ENCODE measurements at regions not wholly inside any gene's neighbourhood (a gene's known extent, or its start where the extent isn't known, plus 50 kb on each side); places are given as distances from the start of the nearest gene placed in this dataset. TPM values are rescaled to one million over a fixed set of nuclear protein-coding genes. Genes with fewer than 3 reads are reported as not detected.

DNA sequence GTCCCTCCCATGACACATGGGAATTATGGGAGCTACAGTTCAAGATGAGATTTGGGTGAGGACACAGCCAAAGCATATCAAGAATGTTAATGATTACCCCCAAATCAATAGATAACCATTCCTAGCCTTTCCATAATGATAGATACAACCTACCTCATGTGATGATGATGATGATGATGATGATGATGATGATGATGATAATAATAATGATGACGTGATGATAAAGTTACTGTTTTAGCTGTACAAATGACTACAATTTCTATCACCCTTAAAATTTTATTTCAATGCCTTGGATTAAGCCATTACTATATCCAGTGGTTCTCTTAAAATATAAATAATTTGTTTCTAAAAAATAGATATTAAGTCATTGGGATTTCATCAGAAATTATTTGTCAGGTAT lies 55.2 kb upstream of the NLGN4X start:
- WGBS, 2 donors, result 79 to 93% methylated on average over 1 of the region's 1 CpG

DNA sequence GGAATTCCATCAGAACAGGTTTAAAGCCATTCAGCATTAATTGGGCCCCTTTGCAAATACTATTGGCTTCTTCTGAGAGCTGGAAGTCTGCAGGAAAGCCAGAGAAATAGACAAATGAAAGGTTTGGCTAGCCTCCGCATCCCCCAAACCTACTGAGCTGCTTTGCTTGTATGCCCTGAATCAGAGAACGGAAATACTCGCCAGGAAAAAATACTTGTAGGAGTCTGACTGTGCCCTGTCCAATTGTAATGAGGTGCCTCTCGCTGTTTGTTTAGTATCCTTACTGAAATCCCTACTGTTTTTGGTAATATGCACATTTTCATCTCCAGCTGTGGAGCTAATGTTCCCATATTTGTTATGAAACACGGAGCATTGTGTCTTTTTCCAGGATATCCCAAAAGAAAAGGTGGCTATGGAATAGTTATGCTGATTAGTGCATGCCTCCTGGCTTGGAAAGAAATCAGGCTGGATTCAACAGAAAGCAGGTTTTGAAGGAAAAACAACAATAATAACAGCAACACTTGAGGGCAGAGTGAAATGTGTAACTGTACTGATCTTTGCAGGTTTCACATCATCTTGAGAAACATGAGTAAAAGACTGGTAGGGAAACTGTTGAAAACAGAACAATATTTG lies 50.7 kb upstream of the NLGN4X start:
- Histone ChIP-seq H3K4me3 (no peak overlapping the region), H3K4me1 (ENCODE audit: control insufficient read depth in 5 of 5, insufficient read depth in 5 of 5, low read length in 5 of 5) (no peaks in the 10 kb centered on the region), H3K9ac (ENCODE audit: insufficient read depth in 1 of 2, low read length in 2 of 2) (no peak overlapping the region), H3K36me3 (ENCODE audit: control insufficient read depth in 4 of 4, insufficient read depth in 4 of 4, low read length in 4 of 4) (no peaks in the 10 kb centered on the region), H3K27ac (ENCODE audit: low read depth in 1 of 2, low read length in 1 of 2) (no peak overlapping the region), H3K9me3 (ENCODE audit: control insufficient read depth in 4 of 4, insufficient read depth in 3 of 4, low read length in 3 of 4) (peaks cover 0 to 4% (median 0%) of the 10 kb centered on the region in 4 donors), H3K27me3 (ENCODE audit: control insufficient read depth in 3 of 3, insufficient read depth in 3 of 3, low read length in 2 of 3) (peaks cover 0 to 25% (median 6%) of the 10 kb centered on the region in 3 donors)
- ATAC-seq (ENCODE audit: insufficient read depth, low FRiP score), result no peak
- DNase-seq, result no peak
- TF ChIP-seq, protein P1, sequence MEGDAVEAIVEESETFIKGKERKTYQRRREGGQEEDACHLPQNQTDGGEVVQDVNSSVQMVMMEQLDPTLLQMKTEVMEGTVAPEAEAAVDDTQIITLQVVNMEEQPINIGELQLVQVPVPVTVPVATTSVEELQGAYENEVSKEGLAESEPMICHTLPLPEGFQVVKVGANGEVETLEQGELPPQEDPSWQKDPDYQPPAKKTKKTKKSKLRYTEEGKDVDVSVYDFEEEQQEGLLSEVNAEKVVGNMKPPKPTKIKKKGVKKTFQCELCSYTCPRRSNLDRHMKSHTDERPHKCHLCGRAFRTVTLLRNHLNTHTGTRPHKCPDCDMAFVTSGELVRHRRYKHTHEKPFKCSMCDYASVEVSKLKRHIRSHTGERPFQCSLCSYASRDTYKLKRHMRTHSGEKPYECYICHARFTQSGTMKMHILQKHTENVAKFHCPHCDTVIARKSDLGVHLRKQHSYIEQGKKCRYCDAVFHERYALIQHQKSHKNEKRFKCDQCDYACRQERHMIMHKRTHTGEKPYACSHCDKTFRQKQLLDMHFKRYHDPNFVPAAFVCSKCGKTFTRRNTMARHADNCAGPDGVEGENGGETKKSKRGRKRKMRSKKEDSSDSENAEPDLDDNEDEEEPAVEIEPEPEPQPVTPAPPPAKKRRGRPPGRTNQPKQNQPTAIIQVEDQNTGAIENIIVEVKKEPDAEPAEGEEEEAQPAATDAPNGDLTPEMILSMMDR (IDR thresholded peaks at IDR 0.05; ENCODE audit: control extremely low read depth, extremely low read depth), result no peak
- 28 to 31% methylated on average over 5 of the region's 5 CpGs for WGBS, 2 donors

More for the DNA sequence above, 55.2 kb upstream of the NLGN4X start:
- Histone ChIP-seq H3K27me3 (ENCODE audit: control insufficient read depth in 3 of 3, insufficient read depth in 3 of 3, low read length in 2 of 3) (peaks cover 0 to 28% (median 5%) of the 10 kb centered on the region in 3 donors), H3K4me1 (ENCODE audit: control insufficient read depth in 5 of 5, insufficient read depth in 5 of 5, low read length in 5 of 5) (no peaks in the 10 kb centered on the region), H3K27ac (ENCODE audit: low read depth in 1 of 2, low read length in 1 of 2) (no peak overlapping the region), H3K9ac (ENCODE audit: insufficient read depth in 1 of 2, low read length in 2 of 2) (no peak overlapping the region), H3K9me3 (ENCODE audit: control insufficient read depth in 4 of 4, insufficient read depth in 3 of 4, low read length in 3 of 4) (peaks cover 0 to 1% (median 0%) of the 10 kb centered on the region in 4 donors), H3K36me3 (ENCODE audit: control insufficient read depth in 4 of 4, insufficient read depth in 4 of 4, low read length in 4 of 4) (no peaks in the 10 kb centered on the region), H3K4me3 (no peak overlapping the region)
- TF ChIP-seq, protein P1 (IDR thresholded peaks at IDR 0.05; ENCODE audit: control extremely low read depth, extremely low read depth), result no peak
- DNase-seq, result no peak
- ATAC-seq (ENCODE audit: insufficient read depth, low FRiP score), result no peak

Small RNAs in the stretch of these regions (small RNA-seq; reads per million reads assigned to genes)
- not detected for gene MIR4770 (ENCODE audit: low replicate concordance)
